SK-N-SH (cell line): ENCODE measurements at regions not wholly inside any gene's neighbourhood (a gene's known extent, or its start where the extent isn't known, plus 50 kb on each side); places are given as distances from the start of the nearest gene placed in this dataset.

Source experiments
- CTCF ChIA-PET: fragments of 300-600, 350-600 bp; formaldehyde crosslinking; extraction: SDS; loops from one replicate; lab custom pipeline; 2021; lab: Yijun Ruan, JAX
- POLR2A ChIA-PET: fragments of 350-600 bp; sonication (Branson Sonifier 250); formaldehyde crosslinking; extraction: SDS; loops from one replicate; lab custom pipeline; 2020; ENCODE audit warnings: antibody characterized with exemption, inconsistent platforms; lab: Yijun Ruan, JAX
- DNase-seq: peaks from one replicate; pipeline ENCODE4 v3.0.0; 2012
- H2AFZ ChIP-seq: fragments of 200-600 bp; sonication (generic); 2 replicates; pipeline ENCODE4 v1.8.1; 2016; ENCODE audit warnings: antibody characterized with exemption, mild to moderate bottlenecking, low read depth
- H3F3A ChIP-seq: fragments of 200-600 bp; sonication (generic); replicated peaks from 2 replicates; pipeline ENCODE3; 2016; ENCODE audit warnings: antibody characterized with exemption, mild to moderate bottlenecking; ENCODE audit not compliant: insufficient read depth
- H3K27ac ChIP-seq, 2 experiments: fragments of 200-500 bp in 1 of 2; fragments of 200-600 bp in 1 of 2; sonication (Bioruptor generic) in 1 of 2; sonication (generic), shearing (Covaris generic) in 1 of 2; 2 replicates each; pipeline versions ENCODE4 v1.5.1 to v1.6.1; 2014 to 2016; ENCODE audit warnings: low read depth in 2 of 2, inconsistent platforms in 1 of 2, low read length in 1 of 2, mild to moderate bottlenecking in 1 of 2, mixed read lengths in 1 of 2
- H3K27me3 ChIP-seq: fragments of 200-600 bp; sonication (generic), shearing (Covaris generic); 2 replicates; pipeline ENCODE4 v1.6.1; 2016; ENCODE audit warnings: mixed run types; ENCODE audit not compliant: insufficient read depth
- H3K36me3 ChIP-seq, 2 experiments: fragments of 200-500 bp in 1 of 2; fragments of 200-600 bp in 1 of 2; sonication (Bioruptor generic) in 1 of 2; sonication (generic) in 1 of 2; replicated peaks in 1 of 2; 2 replicates each; pipeline versions ENCODE3 to v1.5.1; 2014 to 2016; ENCODE audit warnings: low read length in 1 of 2, mild to moderate bottlenecking in 1 of 2; ENCODE audit not compliant: insufficient read depth in 2 of 2, control insufficient read depth in 1 of 2
- H3K4me1 ChIP-seq, 2 experiments: fragments of 200-500 bp in 1 of 2; fragments of 200-600 bp in 1 of 2; sonication (Bioruptor generic) in 1 of 2; sonication (generic), shearing (Covaris generic) in 1 of 2; 2 replicates each; pipeline versions ENCODE4 v1.5.1 to v1.6.1; 2014 to 2016; ENCODE audit warnings: low read depth in 1 of 2, low read length in 1 of 2, mixed run types in 1 of 2; ENCODE audit not compliant: insufficient read depth in 2 of 2, control insufficient read depth in 1 of 2
- H3K4me2 ChIP-seq: fragments of 200-600 bp; sonication (generic), shearing (Covaris generic); 2 replicates; pipeline ENCODE4 v1.6.1; 2017; ENCODE audit warnings: mixed run types
- H3K4me3 ChIP-seq, 2 experiments: fragments of 200-500 bp in 1 of 2; fragments of 200-600 bp in 1 of 2; sonication (Bioruptor generic) in 1 of 2; sonication (generic), shearing (Covaris generic) in 1 of 2; 2 replicates each; pipeline versions ENCODE4 v1.5.1 to v1.8.1; 2014 to 2016; ENCODE audit warnings: low read depth in 2 of 2, inconsistent platforms in 1 of 2, low read length in 1 of 2, mild to moderate bottlenecking in 1 of 2, mixed read lengths in 1 of 2, moderate library complexity in 1 of 2
- H3K79me2 ChIP-seq: fragments of 200-600 bp; sonication (generic); 2 replicates; pipeline ENCODE4 v1.8.1; 2017; ENCODE audit warnings: mild to moderate bottlenecking; ENCODE audit not compliant: insufficient read depth
- H3K9ac ChIP-seq: fragments of 200-600 bp; sonication (generic); 2 replicates; pipeline ENCODE4 v1.6.1; 2017; ENCODE audit warnings: mixed run types
- H3K9me2 ChIP-seq: fragments of 200-600 bp; sonication (generic); 2 replicates; pipeline ENCODE4 v1.6.1; 2017; ENCODE audit warnings: mixed run types
- H3K9me3 ChIP-seq: fragments of 200-600 bp; sonication (generic); 2 replicates; pipeline ENCODE4 v1.6.1; 2017; ENCODE audit warnings: mixed run types, mild to moderate bottlenecking, moderate library complexity
- H4K20me1 ChIP-seq: fragments of 200-600 bp; sonication (generic); 2 replicates; pipeline ENCODE4 v1.6.1; 2017; ENCODE audit warnings: mild to moderate bottlenecking, mixed run types; ENCODE audit not compliant: insufficient read depth
- ELF1 ChIP-seq: IDR thresholded peaks from 2 replicates; pipeline ENCODE4 v1.4.0; 2012
- EZH2phosphoT487 ChIP-seq: fragments of 200-600 bp; sonication (generic); IDR thresholded peaks from 2 replicates; pipeline ENCODE4 v1.6.1; 2017; ENCODE audit warnings: low read depth, mixed run types, mild to moderate bottlenecking, antibody characterized with exemption, moderate library complexity, borderline replicate concordance
- FOXJ3 ChIP-seq: sonication (generic); formaldehyde crosslinking; IDR thresholded peaks from 2 replicates; pipeline ENCODE4 v1.5.1; 2020; ENCODE audit warnings: mild to moderate bottlenecking, missing genetic modification reagents
- FOXM1 ChIP-seq: IDR thresholded peaks from 2 replicates; pipeline ENCODE4 v1.4.0; 2012; ENCODE audit warnings: low read depth, mild to moderate bottlenecking
- GABPA ChIP-seq: IDR thresholded peaks from 2 replicates; pipeline ENCODE4 v1.4.0; 2012; ENCODE audit warnings: low read depth, mild to moderate bottlenecking
- GATA2 ChIP-seq: sonication (generic); formaldehyde crosslinking; IDR thresholded peaks from 2 replicates; pipeline ENCODE4 v1.5.0; 2020; ENCODE audit warnings: mild to moderate bottlenecking, missing genetic modification reagents
- JUND ChIP-seq: IDR thresholded peaks from 2 replicates; pipeline ENCODE4 v1.4.0; 2012
- MXI1 ChIP-seq: IDR thresholded peaks from 2 replicates; pipeline ENCODE4 v1.6.1; 2012; ENCODE audit warnings: mild to moderate bottlenecking, low read depth, low read length, improper control_type of control experiment
- NFIC ChIP-seq: IDR thresholded peaks from 2 replicates; pipeline ENCODE4 v1.4.0; 2012; ENCODE audit warnings: borderline replicate concordance
- POLR2AphosphoS5 ChIP-seq: IDR thresholded peaks from 2 replicates; pipeline ENCODE4 v1.6.1; 2012; ENCODE audit warnings: low read depth, low read length
- RAD21 ChIP-seq: IDR thresholded peaks from 2 replicates; pipeline ENCODE4 v1.6.1; 2012; ENCODE audit warnings: mild to moderate bottlenecking, low read length
- RFX5 ChIP-seq: IDR thresholded peaks from 2 replicates; pipeline ENCODE4 v1.6.1; 2012; ENCODE audit warnings: mild to moderate bottlenecking, improper control_type of control experiment, low read length
- SMC3 ChIP-seq: IDR thresholded peaks from 2 replicates; pipeline ENCODE4 v1.6.1; 2012; ENCODE audit warnings: low read depth, low read length, improper control_type of control experiment
- TEAD4 ChIP-seq: IDR thresholded peaks from 2 replicates; pipeline ENCODE4 v1.4.0; 2012; ENCODE audit warnings: mild to moderate bottlenecking, borderline replicate concordance; ENCODE audit not compliant: insufficient read depth
- YY1 ChIP-seq: IDR thresholded peaks from 2 replicates; pipeline ENCODE4 v1.4.0; 2012; ENCODE audit warnings: low read depth, mild to moderate bottlenecking
- WGBS: methylation state at CpG from one replicate; pipeline ENCODE4 v1.1.6; 2017; ENCODE audit warnings: low lambda C conversion rate; 5-methylcytosine and 5-hydroxymethylcytosine counted together
- TF ChIP-seq, protein P1 (sequence below): IDR thresholded peaks from 2 replicates; pipeline ENCODE4 v1.4.0; 2012; ENCODE audit warnings: low read depth
- TF ChIP-seq, protein P2 (sequence below): IDR thresholded peaks from 2 replicates; pipeline ENCODE4 v1.4.0; 2012; ENCODE audit warnings: low read depth, borderline replicate concordance
- TF ChIP-seq, protein P3 (sequence below): IDR thresholded peaks from 2 replicates; pipeline ENCODE4; 2012
- TF ChIP-seq, protein P4 (sequence below): IDR thresholded peaks from 2 replicates; pipeline ENCODE4 v1.6.1; 2012; ENCODE audit warnings: mild to moderate bottlenecking, low read depth, low read length, moderate library complexity

DNA sequence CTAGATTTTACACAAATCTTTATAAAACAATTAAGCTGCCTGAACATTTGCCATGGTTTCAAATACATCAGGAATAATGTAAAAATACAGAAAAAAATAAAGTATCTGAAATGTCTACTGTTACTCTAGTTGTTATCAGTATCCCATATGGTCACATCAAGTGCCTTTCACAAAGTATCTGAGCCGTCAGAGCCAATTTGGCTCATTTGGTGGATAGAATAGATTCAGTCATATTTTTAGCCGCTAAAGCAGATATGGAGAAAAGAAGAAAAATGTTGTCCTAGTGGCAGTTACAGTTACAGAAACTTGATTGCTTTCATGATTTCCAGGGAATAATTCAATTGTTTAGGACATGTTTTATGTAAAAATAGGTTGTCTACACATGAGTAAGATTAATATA lies 641.1 kb downstream of the RAPGEF2 start:
- Histone ChIP-seq H3K4me2 (no peak overlapping the region), H3K9ac (no peak overlapping the region), H3K9me2 (no peaks in the 10 kb centered on the region), H3K36me3 (no peaks in the 10 kb centered on the region), H3K4me1 (no peaks in the 10 kb centered on the region; a peak in 1 of 4 replicates), H3K27me3 (no peaks in the 10 kb centered on the region), H4K20me1 (no peaks in the 10 kb centered on the region), H2AFZ (no peak overlapping the region), H3F3A (no peaks in the 10 kb centered on the region), H3K27ac (no peak overlapping the region), H3K4me3 (no peak overlapping the region), H3K79me2 (no peaks in the 10 kb centered on the region), H3K9me3 (no peaks in the 10 kb centered on the region)
- CTCF ChIA-PET, result no interaction called here
- DNase-seq, result no peak
- 11% methylated on average over 2 of the region's 2 CpGs for WGBS
- POLR2A ChIA-PET, result no interaction called here
- no peak for TF ChIP-seq GABPA
- TF ChIP-seq, protein P1, sequence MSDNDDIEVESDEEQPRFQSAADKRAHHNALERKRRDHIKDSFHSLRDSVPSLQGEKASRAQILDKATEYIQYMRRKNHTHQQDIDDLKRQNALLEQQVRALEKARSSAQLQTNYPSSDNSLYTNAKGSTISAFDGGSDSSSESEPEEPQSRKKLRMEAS, result no peak
- TF ChIP-seq YY1, result no peak
- TF ChIP-seq TEAD4, result no peak
- no peak for TF ChIP-seq SMC3
- no peak for TF ChIP-seq RFX5
- TF ChIP-seq POLR2AphosphoS5, result no peak
- no peak for TF ChIP-seq JUND
- TF ChIP-seq GATA2, result no peak
- no peak for TF ChIP-seq EZH2phosphoT487
- TF ChIP-seq ELF1, result no peak
- no peak for TF ChIP-seq FOXM1
- no peak for TF ChIP-seq RAD21

DNA sequence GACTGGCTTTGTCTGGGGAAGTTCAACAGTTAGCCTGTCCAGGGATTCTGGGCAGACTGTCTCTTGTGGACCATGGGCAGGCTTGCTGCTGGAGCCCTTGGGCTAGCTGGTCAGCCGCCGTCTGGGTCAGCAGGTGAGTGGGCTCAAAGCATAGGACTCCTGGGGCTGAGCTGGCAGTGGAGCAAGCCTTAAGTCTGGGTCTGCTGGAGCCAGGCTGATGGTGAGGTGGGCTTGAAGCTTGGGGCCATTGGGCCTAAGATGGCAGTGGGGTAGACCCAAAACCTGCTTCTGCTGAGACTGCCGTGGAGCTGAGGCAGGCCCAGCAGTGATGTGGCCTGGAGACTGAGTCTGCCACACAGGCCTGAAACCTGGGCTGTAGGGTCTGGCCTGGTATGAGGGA lies 645.1 kb downstream of the RAPGEF2 start:
- H3K9ac ChIP-seq, result no peak overlapping the region
- H3K9me3 ChIP-seq, result no peaks in the 10 kb centered on the region
- CTCF ChIA-PET, result interaction anchor here (0.6 kb wide), 1 partner anchor 163 kb away, joined by 3 read pairs; no protein-coding TSS in a partner anchor
- no peak for DNase-seq
- H3F3A ChIP-seq, result no peaks in the 10 kb centered on the region
- H2AFZ ChIP-seq, result no peak overlapping the region
- POLR2A ChIA-PET, result no interaction called here
- no peak overlapping the region for H3K4me2 ChIP-seq
- H4K20me1 ChIP-seq, result no peaks in the 10 kb centered on the region
- WGBS, result 55% methylated on average over 2 of the region's 3 CpGs
- H3K4me1 ChIP-seq, result no peaks in the 10 kb centered on the region; a peak in 1 of 4 replicates
- H3K36me3 ChIP-seq, result no peaks in the 10 kb centered on the region
- no peak overlapping the region for H3K27ac ChIP-seq
- H3K4me3 ChIP-seq, result no peak overlapping the region
- H3K9me2 ChIP-seq, result no peaks in the 10 kb centered on the region
- H3K79me2 ChIP-seq, result no peaks in the 10 kb centered on the region
- H3K27me3 ChIP-seq, result no peaks in the 10 kb centered on the region
- TF ChIP-seq, protein P2, sequence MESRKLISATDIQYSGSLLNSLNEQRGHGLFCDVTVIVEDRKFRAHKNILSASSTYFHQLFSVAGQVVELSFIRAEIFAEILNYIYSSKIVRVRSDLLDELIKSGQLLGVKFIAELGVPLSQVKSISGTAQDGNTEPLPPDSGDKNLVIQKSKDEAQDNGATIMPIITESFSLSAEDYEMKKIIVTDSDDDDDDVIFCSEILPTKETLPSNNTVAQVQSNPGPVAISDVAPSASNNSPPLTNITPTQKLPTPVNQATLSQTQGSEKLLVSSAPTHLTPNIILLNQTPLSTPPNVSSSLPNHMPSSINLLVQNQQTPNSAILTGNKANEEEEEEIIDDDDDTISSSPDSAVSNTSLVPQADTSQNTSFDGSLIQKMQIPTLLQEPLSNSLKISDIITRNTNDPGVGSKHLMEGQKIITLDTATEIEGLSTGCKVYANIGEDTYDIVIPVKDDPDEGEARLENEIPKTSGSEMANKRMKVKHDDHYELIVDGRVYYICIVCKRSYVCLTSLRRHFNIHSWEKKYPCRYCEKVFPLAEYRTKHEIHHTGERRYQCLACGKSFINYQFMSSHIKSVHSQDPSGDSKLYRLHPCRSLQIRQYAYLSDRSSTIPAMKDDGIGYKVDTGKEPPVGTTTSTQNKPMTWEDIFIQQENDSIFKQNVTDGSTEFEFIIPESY, result no peak
- no peak for TF ChIP-seq MXI1
- no peak for TF ChIP-seq NFIC
- TF ChIP-seq FOXJ3, result no peak
- TF ChIP-seq, protein P3, sequence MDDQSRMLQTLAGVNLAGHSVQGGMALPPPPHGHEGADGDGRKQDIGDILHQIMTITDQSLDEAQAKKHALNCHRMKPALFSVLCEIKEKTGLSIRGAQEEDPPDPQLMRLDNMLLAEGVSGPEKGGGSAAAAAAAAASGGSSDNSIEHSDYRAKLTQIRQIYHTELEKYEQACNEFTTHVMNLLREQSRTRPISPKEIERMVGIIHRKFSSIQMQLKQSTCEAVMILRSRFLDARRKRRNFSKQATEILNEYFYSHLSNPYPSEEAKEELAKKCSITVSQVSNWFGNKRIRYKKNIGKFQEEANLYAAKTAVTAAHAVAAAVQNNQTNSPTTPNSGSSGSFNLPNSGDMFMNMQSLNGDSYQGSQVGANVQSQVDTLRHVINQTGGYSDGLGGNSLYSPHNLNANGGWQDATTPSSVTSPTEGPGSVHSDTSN, result no peak
- TF ChIP-seq, protein P4, sequence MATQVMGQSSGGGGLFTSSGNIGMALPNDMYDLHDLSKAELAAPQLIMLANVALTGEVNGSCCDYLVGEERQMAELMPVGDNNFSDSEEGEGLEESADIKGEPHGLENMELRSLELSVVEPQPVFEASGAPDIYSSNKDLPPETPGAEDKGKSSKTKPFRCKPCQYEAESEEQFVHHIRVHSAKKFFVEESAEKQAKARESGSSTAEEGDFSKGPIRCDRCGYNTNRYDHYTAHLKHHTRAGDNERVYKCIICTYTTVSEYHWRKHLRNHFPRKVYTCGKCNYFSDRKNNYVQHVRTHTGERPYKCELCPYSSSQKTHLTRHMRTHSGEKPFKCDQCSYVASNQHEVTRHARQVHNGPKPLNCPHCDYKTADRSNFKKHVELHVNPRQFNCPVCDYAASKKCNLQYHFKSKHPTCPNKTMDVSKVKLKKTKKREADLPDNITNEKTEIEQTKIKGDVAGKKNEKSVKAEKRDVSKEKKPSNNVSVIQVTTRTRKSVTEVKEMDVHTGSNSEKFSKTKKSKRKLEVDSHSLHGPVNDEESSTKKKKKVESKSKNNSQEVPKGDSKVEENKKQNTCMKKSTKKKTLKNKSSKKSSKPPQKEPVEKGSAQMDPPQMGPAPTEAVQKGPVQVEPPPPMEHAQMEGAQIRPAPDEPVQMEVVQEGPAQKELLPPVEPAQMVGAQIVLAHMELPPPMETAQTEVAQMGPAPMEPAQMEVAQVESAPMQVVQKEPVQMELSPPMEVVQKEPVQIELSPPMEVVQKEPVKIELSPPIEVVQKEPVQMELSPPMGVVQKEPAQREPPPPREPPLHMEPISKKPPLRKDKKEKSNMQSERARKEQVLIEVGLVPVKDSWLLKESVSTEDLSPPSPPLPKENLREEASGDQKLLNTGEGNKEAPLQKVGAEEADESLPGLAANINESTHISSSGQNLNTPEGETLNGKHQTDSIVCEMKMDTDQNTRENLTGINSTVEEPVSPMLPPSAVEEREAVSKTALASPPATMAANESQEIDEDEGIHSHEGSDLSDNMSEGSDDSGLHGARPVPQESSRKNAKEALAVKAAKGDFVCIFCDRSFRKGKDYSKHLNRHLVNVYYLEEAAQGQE, result no peak
- TF ChIP-seq EZH2phosphoT487, result no peak
- TF ChIP-seq, all 33 proteins: peak for 0
